SU-DHL-6 (cell line): ENCODE measurements at regions not wholly inside any gene's neighbourhood (a gene's known extent, or its start where the extent isn't known, plus 50 kb on each side); places are given as distances from the start of the nearest gene placed in this dataset.

Source experiments
- H2AFZ ChIP-seq: fragments of 200-600 bp; sonication (generic); 2 replicates; pipeline ENCODE4 v1.6.1; 2014; ENCODE audit warnings: low read depth, mild to moderate bottlenecking, moderate library complexity, mixed read lengths, antibody characterized with exemption, low read length; ENCODE audit not compliant: severe bottlenecking
- H3F3A ChIP-seq: fragments of 200-600 bp; shearing (Covaris generic); 2 replicates; pipeline ENCODE4 v1.6.0; 2016; ENCODE audit warnings: antibody characterized with exemption, mild to moderate bottlenecking; ENCODE audit not compliant: insufficient read depth
- H3K27ac ChIP-seq: fragments of 200-600 bp; sonication (generic); 2 replicates; pipeline ENCODE4 v1.5.1; 2016; ENCODE audit warnings: low read depth, mild to moderate bottlenecking, low read length, moderate library complexity, mixed read lengths
- H3K27me3 ChIP-seq: fragments of 200-600 bp; sonication (generic), shearing (Covaris generic); 2 replicates; pipeline ENCODE4 v1.6.0; 2014; ENCODE audit warnings: mild to moderate bottlenecking, low read length
- H3K36me3 ChIP-seq: fragments of 200-600 bp; sonication (generic); 2 replicates; pipeline ENCODE4 v1.6.1; 2014; ENCODE audit warnings: mild to moderate bottlenecking, low read length, mixed read lengths
- H3K4me2 ChIP-seq: fragments of 300-600, 200-600 bp; shearing (Covaris generic), sonication (generic); 2 replicates; pipeline ENCODE4 v1.6.0; 2014; ENCODE audit warnings: low read length, low read depth, mild to moderate bottlenecking; ENCODE audit not compliant: poor library complexity, severe bottlenecking
- H3K4me3 ChIP-seq: fragments of 200-600 bp; sonication (generic); 2 replicates; pipeline ENCODE4 v1.5.1; 2014; ENCODE audit warnings: antibody characterized with exemption, low read length, mild to moderate bottlenecking, mixed read lengths; ENCODE audit not compliant: insufficient read depth, poor library complexity, severe bottlenecking
- H3K79me2 ChIP-seq: fragments of 200-600 bp; sonication (generic); 2 replicates; pipeline ENCODE4 v1.6.1; 2014; ENCODE audit warnings: mild to moderate bottlenecking, low read length, moderate library complexity; ENCODE audit not compliant: insufficient read depth
- H3K9ac ChIP-seq: fragments of 200-600 bp; sonication (generic); 2 replicates; pipeline ENCODE4 v1.7.0; 2014; ENCODE audit warnings: mild to moderate bottlenecking, low read length
- H3K9me2 ChIP-seq: fragments of 200-600 bp; sonication (generic); replicated peaks from 2 replicates; pipeline ENCODE4 v1.6.1; 2014; ENCODE audit warnings: low read length; ENCODE audit not compliant: insufficient read depth
- H3K9me3 ChIP-seq: fragments of 200-600 bp; sonication (generic); 2 replicates; pipeline ENCODE4 v1.6.1; 2014; ENCODE audit warnings: low read length, mixed read lengths; ENCODE audit not compliant: insufficient read depth
- H4K20me1 ChIP-seq: fragments of 200-600 bp; sonication (generic); 2 replicates; pipeline ENCODE4 v1.6.1; 2014; ENCODE audit warnings: low read depth, mild to moderate bottlenecking, antibody characterized with exemption, low read length, moderate library complexity, mixed read lengths
- CTCF ChIP-seq: fragments of 200-600 bp; sonication (generic); IDR thresholded peaks from one replicate; pipeline ENCODE4 v1.5.1; 2017; ENCODE audit warnings: antibody characterized with exemption, mild to moderate bottlenecking, low read length, moderate library complexity; ENCODE audit not compliant: insufficient read depth, poor library complexity, severe bottlenecking
- EZH2phosphoT487 ChIP-seq: fragments of 200-600 bp; sonication (generic), shearing (Covaris generic); conservative IDR thresholded peaks from 2 replicates; pipeline ENCODE4 v1.6.1; 2018; ENCODE audit warnings: mild to moderate bottlenecking, antibody characterized with exemption, low read length, moderate library complexity, mixed read lengths

GRCh38 chr5:13218518-13218917 lies 726.0 kb downstream of the DNAH5 start:
- Histone ChIP-seq H3K9me3 (no peaks in the 10 kb centered on the region), H3K9me2 (no peaks in the 10 kb centered on the region), H3K27me3 (no peaks in the 10 kb centered on the region), H4K20me1 (no peaks in the 10 kb centered on the region), H3K4me3 (no peak overlapping the region), H3F3A (no peaks in the 10 kb centered on the region), H3K27ac (no peak overlapping the region), H2AFZ (no peak overlapping the region), H3K36me3 (no peaks in the 10 kb centered on the region), H3K79me2 (no peaks in the 10 kb centered on the region), H3K9ac (no peak overlapping the region), H3K4me2 (no peak overlapping the region)
- TF ChIP-seq CTCF = no peak
- TF ChIP-seq EZH2phosphoT487 = no peak

- H3K9me3 ChIP-seq = no peaks in the 10 kb centered on the region
- H3K79me2 ChIP-seq = no peaks in the 10 kb centered on the region
- H3F3A ChIP-seq = no peaks in the 10 kb centered on the region
- no peaks in the 10 kb centered on the region for H3K9me2 ChIP-seq
- no peak overlapping the region for H3K4me3 ChIP-seq
- H3K27ac ChIP-seq = no peak overlapping the region
- H4K20me1 ChIP-seq = no peaks in the 10 kb centered on the region
- TF ChIP-seq EZH2phosphoT487 (no peak), CTCF (no peak)
- no peak overlapping the region for H2AFZ ChIP-seq
- no peak overlapping the region for H3K4me2 ChIP-seq
- H3K36me3 ChIP-seq = no peaks in the 10 kb centered on the region
- no peak overlapping the region for H3K9ac ChIP-seq
- H3K27me3 ChIP-seq = no peaks in the 10 kb centered on the region
These were observed 726.9 kb downstream of the DNAH5 start for GRCh38 chr5:13217636-13218035.

GRCh38 chr5:13215806-13216205 lies 728.7 kb downstream of the DNAH5 start:
- no peak overlapping the region for H3K4me3 ChIP-seq
- H3K9me3 ChIP-seq = no peaks in the 10 kb centered on the region
- TF ChIP-seq EZH2phosphoT487 = no peak
- TF ChIP-seq CTCF = no peak

More at GRCh38 chr5:13215806-13216205, 728.7 kb downstream of the DNAH5 start:
- Histone ChIP-seq H3K27ac (no peak overlapping the region), H3K27me3 (no peaks in the 10 kb centered on the region), H4K20me1 (no peaks in the 10 kb centered on the region), H3K9me2 (no peaks in the 10 kb centered on the region), H3K36me3 (no peaks in the 10 kb centered on the region), H3K4me2 (no peak overlapping the region), H3F3A (no peaks in the 10 kb centered on the region), H3K9ac (no peak overlapping the region), H3K79me2 (no peaks in the 10 kb centered on the region), H2AFZ (no peak overlapping the region)
